NCI-H146 treated with DMSO at 0.1 percent for 48 hours (cell line): ENCODE measurements at regions not wholly inside any gene's neighbourhood (a gene's known extent, or its start where the extent isn't known, plus 50 kb on each side); places are given as distances from the start of the nearest gene placed in this dataset.

Experiments used
- DNase-seq: peaks from one replicate; lab custom pipeline; 2025; ENCODE audit not compliant: unreplicated experiment; lab: John Stamatoyannopoulos, UW

GRCh38 chr9:92186631-92187030 is 71.4 kb upstream of the SPTLC1 start:
- no peak for DNase-seq

DNA sequence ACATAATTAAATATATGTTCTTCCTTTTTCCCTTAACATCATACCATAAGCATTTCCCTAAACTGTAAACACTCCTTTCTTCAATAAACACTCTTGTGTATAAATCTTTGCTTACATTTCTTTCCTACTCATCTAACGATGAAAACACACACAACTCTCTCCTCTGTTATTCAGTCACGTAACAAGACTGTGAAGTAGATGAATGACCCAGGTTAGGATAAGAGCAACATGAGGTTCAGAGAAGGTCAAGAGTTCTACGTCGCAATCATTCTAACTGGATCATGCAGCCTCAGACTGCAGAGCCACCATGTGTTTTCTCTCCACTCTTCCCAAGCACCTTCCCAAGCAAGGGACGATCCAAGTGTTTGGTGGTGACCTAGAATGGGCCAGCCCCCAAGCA is 70.5 kb upstream of the SPTLC1 start:
- no peak for DNase-seq

GRCh38 chr9:92185096-92185495 is 69.9 kb upstream of the SPTLC1 start:
- no peak for DNase-seq

GRCh38 chr9:92184041-92184564 is 68.9 kb upstream of the SPTLC1 start:
- DNase-seq, result no peak

DNA sequence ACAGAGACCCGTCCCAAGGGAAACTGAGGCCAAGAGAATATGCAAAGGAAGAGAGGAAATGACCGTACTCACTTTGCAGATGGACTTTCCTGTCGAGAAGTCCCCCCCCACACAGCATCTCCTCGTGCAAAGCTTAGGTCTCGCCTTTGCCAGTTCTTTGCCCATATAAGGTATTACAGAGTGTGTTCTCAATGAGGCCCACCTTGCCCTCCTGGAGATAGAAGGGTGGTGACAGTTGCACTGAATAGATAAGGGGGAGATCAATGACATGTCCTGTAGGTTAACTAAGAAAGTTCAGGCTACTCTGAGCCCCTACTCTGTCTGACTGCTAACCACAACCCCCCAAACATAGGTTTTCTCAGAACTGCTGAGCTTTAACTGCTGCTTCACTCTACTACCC is 68.2 kb upstream of the SPTLC1 start:
- no peak for DNase-seq

DNA sequence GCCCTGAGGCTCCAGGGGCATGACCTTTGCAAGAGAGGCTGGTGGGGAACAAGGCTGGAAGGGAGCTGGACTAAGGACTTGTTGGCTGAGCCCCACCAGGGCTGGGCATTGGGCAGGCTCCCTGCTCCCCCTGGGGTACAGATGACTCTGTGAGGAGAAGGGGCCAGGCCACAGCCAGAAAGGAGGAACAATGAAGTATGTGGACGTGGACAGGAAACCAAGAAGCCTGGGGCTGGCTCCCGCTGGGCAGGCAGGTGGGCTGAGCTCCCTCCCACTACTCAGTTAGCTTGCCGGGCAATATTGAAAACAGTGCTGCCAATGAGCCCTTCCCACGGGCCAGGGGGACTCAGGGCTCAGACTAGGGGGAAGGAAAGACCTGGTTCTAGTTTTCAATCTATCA is 66.1 kb upstream of the SPTLC1 start:
- peak; percentile 40 for DNase-seq

GRCh38 chr9:92180669-92181181 is 65.5 kb upstream of the SPTLC1 start:
- peak; percentile 26 for DNase-seq

- DNase-seq, result no peak
Observed at GRCh38 chr9:92180002-92180400, 64.8 kb upstream of the SPTLC1 start.

DNA sequence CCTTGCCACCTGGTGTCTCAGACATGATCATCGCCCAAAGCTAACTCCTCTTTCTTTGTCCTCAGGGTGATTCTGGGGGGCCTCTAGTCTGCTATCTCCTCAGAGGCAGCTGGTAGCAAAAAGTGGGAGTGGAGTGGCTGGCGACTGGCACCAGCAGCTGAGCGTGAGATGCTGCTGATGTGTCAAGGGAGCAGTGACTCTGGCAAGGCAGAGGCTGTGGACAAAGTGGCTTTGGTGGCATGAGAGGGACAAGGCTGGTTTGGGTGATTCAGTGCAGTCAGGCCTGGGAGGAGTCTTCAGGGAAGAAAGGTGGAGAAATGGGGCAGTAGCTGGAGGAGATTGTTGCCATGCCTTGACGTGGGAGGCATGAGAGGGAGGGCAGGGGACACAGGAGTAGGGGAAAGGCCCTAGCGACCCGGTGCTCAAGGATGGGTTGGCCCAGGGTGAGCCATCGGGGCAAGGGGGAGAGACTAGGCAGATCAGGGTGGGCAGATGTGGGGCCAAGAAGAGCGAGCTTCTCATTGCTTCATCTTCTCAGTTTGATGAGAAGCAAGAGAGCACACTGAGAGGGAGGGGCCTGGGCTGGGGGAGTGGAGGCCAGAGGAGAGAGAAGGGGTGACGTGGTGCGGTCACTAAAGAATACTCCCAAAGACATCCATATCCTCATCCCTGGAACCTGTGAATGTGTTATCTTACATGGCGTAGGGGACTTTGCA is 64.2 kb upstream of the SPTLC1 start:
- no peak for DNase-seq

- no peak for DNase-seq
Observed at GRCh38 chr9:92177591-92177990, 62.4 kb upstream of the SPTLC1 start.

DNA sequence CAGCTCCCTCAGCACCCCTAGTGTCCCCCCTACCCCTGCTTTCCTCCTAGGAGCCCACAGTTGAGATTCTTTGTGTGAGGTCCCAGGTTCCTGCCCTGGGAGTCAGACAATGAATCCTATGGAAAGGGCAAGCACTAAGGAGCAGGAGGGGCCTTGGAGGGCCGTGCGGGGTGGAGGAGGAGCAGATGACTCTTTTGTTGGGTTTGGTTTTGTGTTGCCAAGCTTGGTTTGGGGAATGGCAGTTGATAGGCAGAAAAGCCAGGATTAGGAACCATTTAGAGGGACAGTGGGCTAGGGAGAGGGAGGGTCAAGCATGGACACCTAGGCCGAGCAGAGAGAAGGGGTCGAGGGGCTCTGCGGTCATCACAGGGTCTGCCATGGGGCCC is 61.6 kb upstream of the SPTLC1 start:
- no peak for DNase-seq

DNA sequence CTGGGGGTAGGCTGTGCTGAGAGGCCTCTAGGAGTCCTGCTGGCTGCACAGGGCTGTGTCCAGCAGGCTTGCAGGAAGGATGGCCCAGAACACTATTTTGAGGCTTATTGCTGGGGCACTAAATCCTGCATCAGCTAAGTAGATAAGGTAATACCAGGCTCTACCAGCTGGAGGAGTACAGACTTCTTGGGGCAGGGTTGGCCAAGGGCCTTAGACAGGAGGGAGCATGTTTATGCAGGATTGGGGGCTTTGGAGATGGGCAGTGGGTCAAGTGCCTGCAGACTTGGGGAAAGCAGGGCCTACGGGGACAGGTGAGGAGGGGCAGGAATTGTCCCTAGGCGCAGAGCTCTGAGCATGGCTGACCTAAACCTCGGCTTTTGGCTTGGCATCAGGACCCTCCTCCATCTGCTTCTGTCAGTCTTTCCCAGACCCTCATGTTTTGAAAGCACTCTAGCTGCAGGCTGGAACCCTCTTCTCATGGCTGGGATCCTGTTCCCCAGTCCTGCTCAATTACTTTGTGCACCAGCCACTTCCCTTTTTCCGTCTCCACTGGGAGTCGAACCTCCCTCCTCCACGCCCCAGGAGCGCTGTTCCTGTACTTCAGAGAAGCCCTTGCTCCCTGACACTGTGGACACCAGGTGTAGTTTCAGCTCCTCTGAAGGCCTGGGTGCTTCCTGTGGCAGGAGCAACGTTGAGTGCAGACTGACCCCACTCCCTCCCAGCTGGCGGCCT is 61.0 kb upstream of the SPTLC1 start:
- DNase-seq, result no peak

- no peak for DNase-seq
Observed at GRCh38 chr9:92175441-92175840, 60.2 kb upstream of the SPTLC1 start.

DNA sequence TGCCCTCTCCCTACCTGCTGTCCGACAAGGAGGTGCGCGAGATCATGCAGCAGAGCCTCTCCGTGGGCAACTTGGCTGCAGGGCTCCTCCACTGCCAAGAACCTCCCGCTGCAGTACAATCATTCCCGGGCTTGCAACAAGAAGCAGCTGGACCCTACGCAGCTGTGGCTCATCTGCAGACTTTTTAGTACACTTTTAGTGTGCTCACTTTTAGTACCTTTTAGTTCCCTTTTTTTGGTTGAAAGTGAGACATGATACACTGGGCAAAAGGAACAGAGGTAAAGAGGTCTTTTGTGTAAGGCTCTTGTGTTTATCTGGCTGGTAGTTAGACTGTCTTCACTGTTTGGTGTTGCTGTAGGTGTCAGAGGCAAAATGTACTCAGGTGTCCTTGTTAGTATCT is 58.1 kb upstream of the SPTLC1 start:
- DNase-seq, result no peak

- DNase-seq, result no peak
Observed at GRCh38 chr9:92171822-92172221, 56.6 kb upstream of the SPTLC1 start.

GRCh38 chr9:92171281-92171680 is 56.1 kb upstream of the SPTLC1 start:
- DNase-seq, result no peak

- no peak for DNase-seq
Observed at GRCh38 chr9:92170848-92171247, 55.6 kb upstream of the SPTLC1 start.

GRCh38 chr9:92165484-92165883 is 50.3 kb upstream of the SPTLC1 start:
- no peak for DNase-seq
